Testis (tissue), 2 donors: ENCODE measurements at regions not wholly inside any gene's neighbourhood (a gene's known extent, or its start where the extent isn't known, plus 50 kb on each side); places are given as distances from the start of the nearest gene placed in this dataset.

ENCODE experiments used
- CTCF ChIP-seq, 3 experiments: fragments of 450-650 bp in 2 of 3; fragments of 200-600 bp in 1 of 3; sonication (generic) in 1 of 3; IDR thresholded peaks; one replicate each; pipeline ENCODE4 v1.5.1; 2016 to 2019; ENCODE audit warnings: antibody characterized with exemption in 3 of 3, mild to moderate bottlenecking in 2 of 3, moderate library complexity in 1 of 3
- POLR2A ChIP-seq: fragments of 450-650 bp; IDR thresholded peaks from one replicate; pipeline ENCODE4 v1.6.1; 2017; ENCODE audit warnings: antibody characterized with exemption, mild to moderate bottlenecking, moderate library complexity

GRCh38 chr12:128155571-128155970 lies 111.4 kb upstream of the TMEM132C start:
- no peak for TF ChIP-seq CTCF (IDR thresholded peaks at IDR 0.05)
- TF ChIP-seq POLR2A: no peak
